SK-N-SH (cell line): ENCODE measurements at regions not wholly inside any gene's neighbourhood (a gene's known extent, or its start where the extent isn't known, plus 50 kb on each side); places are given as distances from the start of the nearest gene placed in this dataset.

Experiments used
- CTCF ChIA-PET: fragments of 300-600, 350-600 bp; formaldehyde crosslinking; extraction: SDS; loops from one replicate; lab custom pipeline; 2021; lab: Yijun Ruan, JAX
- POLR2A ChIA-PET: fragments of 350-600 bp; sonication (Branson Sonifier 250); formaldehyde crosslinking; extraction: SDS; loops from one replicate; lab custom pipeline; 2020; ENCODE audit warnings: antibody characterized with exemption, inconsistent platforms; lab: Yijun Ruan, JAX
- DNase-seq: peaks from one replicate; pipeline ENCODE4 v3.0.0; 2012
- H2AFZ ChIP-seq: fragments of 200-600 bp; sonication (generic); 2 replicates; pipeline ENCODE4 v1.8.1; 2016; ENCODE audit warnings: antibody characterized with exemption, mild to moderate bottlenecking, low read depth
- H3F3A ChIP-seq: fragments of 200-600 bp; sonication (generic); replicated peaks from 2 replicates; pipeline ENCODE3; 2016; ENCODE audit warnings: antibody characterized with exemption, mild to moderate bottlenecking; ENCODE audit not compliant: insufficient read depth
- H3K27ac ChIP-seq, 2 experiments: fragments of 200-500 bp in 1 of 2; fragments of 200-600 bp in 1 of 2; sonication (Bioruptor generic) in 1 of 2; sonication (generic), shearing (Covaris generic) in 1 of 2; 2 replicates each; pipeline versions ENCODE4 v1.5.1 to v1.6.1; 2014 to 2016; ENCODE audit warnings: low read depth in 2 of 2, inconsistent platforms in 1 of 2, low read length in 1 of 2, mild to moderate bottlenecking in 1 of 2, mixed read lengths in 1 of 2
- H3K27me3 ChIP-seq: fragments of 200-600 bp; sonication (generic), shearing (Covaris generic); 2 replicates; pipeline ENCODE4 v1.6.1; 2016; ENCODE audit warnings: mixed run types; ENCODE audit not compliant: insufficient read depth
- H3K36me3 ChIP-seq, 2 experiments: fragments of 200-500 bp in 1 of 2; fragments of 200-600 bp in 1 of 2; sonication (Bioruptor generic) in 1 of 2; sonication (generic) in 1 of 2; replicated peaks in 1 of 2; 2 replicates each; pipeline versions ENCODE3 to v1.5.1; 2014 to 2016; ENCODE audit warnings: low read length in 1 of 2, mild to moderate bottlenecking in 1 of 2; ENCODE audit not compliant: insufficient read depth in 2 of 2, control insufficient read depth in 1 of 2
- H3K4me1 ChIP-seq, 2 experiments: fragments of 200-500 bp in 1 of 2; fragments of 200-600 bp in 1 of 2; sonication (Bioruptor generic) in 1 of 2; sonication (generic), shearing (Covaris generic) in 1 of 2; 2 replicates each; pipeline versions ENCODE4 v1.5.1 to v1.6.1; 2014 to 2016; ENCODE audit warnings: low read depth in 1 of 2, low read length in 1 of 2, mixed run types in 1 of 2; ENCODE audit not compliant: insufficient read depth in 2 of 2, control insufficient read depth in 1 of 2
- H3K4me2 ChIP-seq: fragments of 200-600 bp; sonication (generic), shearing (Covaris generic); 2 replicates; pipeline ENCODE4 v1.6.1; 2017; ENCODE audit warnings: mixed run types
- H3K4me3 ChIP-seq, 2 experiments: fragments of 200-500 bp in 1 of 2; fragments of 200-600 bp in 1 of 2; sonication (Bioruptor generic) in 1 of 2; sonication (generic), shearing (Covaris generic) in 1 of 2; 2 replicates each; pipeline versions ENCODE4 v1.5.1 to v1.8.1; 2014 to 2016; ENCODE audit warnings: low read depth in 2 of 2, inconsistent platforms in 1 of 2, low read length in 1 of 2, mild to moderate bottlenecking in 1 of 2, mixed read lengths in 1 of 2, moderate library complexity in 1 of 2
- H3K79me2 ChIP-seq: fragments of 200-600 bp; sonication (generic); 2 replicates; pipeline ENCODE4 v1.8.1; 2017; ENCODE audit warnings: mild to moderate bottlenecking; ENCODE audit not compliant: insufficient read depth
- H3K9ac ChIP-seq: fragments of 200-600 bp; sonication (generic); 2 replicates; pipeline ENCODE4 v1.6.1; 2017; ENCODE audit warnings: mixed run types
- H3K9me2 ChIP-seq: fragments of 200-600 bp; sonication (generic); 2 replicates; pipeline ENCODE4 v1.6.1; 2017; ENCODE audit warnings: mixed run types
- H3K9me3 ChIP-seq: fragments of 200-600 bp; sonication (generic); 2 replicates; pipeline ENCODE4 v1.6.1; 2017; ENCODE audit warnings: mixed run types, mild to moderate bottlenecking, moderate library complexity
- H4K20me1 ChIP-seq: fragments of 200-600 bp; sonication (generic); 2 replicates; pipeline ENCODE4 v1.6.1; 2017; ENCODE audit warnings: mild to moderate bottlenecking, mixed run types; ENCODE audit not compliant: insufficient read depth
- CHD2 ChIP-seq: fragments of 150-350 bp; IDR thresholded peaks from 2 replicates; pipeline ENCODE4 v1.6.1; 2018; ENCODE audit warnings: low read length; ENCODE audit not compliant: partially characterized antibody
- ELF1 ChIP-seq: IDR thresholded peaks from 2 replicates; pipeline ENCODE4 v1.4.0; 2012
- FOSL2 ChIP-seq: IDR thresholded peaks from 2 replicates; pipeline ENCODE4 v1.4.0; 2012; ENCODE audit warnings: low read depth, mild to moderate bottlenecking, moderate library complexity, borderline replicate concordance
- FOXJ3 ChIP-seq: sonication (generic); formaldehyde crosslinking; IDR thresholded peaks from 2 replicates; pipeline ENCODE4 v1.5.1; 2020; ENCODE audit warnings: mild to moderate bottlenecking, missing genetic modification reagents
- MXI1 ChIP-seq: IDR thresholded peaks from 2 replicates; pipeline ENCODE4 v1.6.1; 2012; ENCODE audit warnings: mild to moderate bottlenecking, low read depth, low read length, improper control_type of control experiment
- NRF1 ChIP-seq: IDR thresholded peaks from 2 replicates; pipeline ENCODE4 v1.6.1; 2012; ENCODE audit warnings: low read depth, mild to moderate bottlenecking, low read length
- RCOR1 ChIP-seq: fragments of 150-350 bp; IDR thresholded peaks from 2 replicates; pipeline ENCODE4 v1.6.1; 2017; ENCODE audit warnings: antibody characterized with exemption, low read length
- SMC3 ChIP-seq: IDR thresholded peaks from 2 replicates; pipeline ENCODE4 v1.6.1; 2012; ENCODE audit warnings: low read depth, low read length, improper control_type of control experiment
- TAF1 ChIP-seq: IDR thresholded peaks from 2 replicates; pipeline ENCODE4 v1.6.1; 2012; ENCODE audit warnings: low read depth, mild to moderate bottlenecking, low read length, moderate library complexity, borderline replicate concordance
- whole genome bisulfite sequencing: methylation state at CpG from one replicate; pipeline ENCODE4 v1.1.6; 2017; ENCODE audit warnings: low lambda C conversion rate; 5-methylcytosine and 5-hydroxymethylcytosine counted together
- TF ChIP-seq, protein P1 (sequence below): IDR thresholded peaks from 2 replicates; pipeline ENCODE4 v1.4.0; 2012; ENCODE audit warnings: low read depth, borderline replicate concordance
- TF ChIP-seq, protein P2 (sequence below): IDR thresholded peaks from 2 replicates; pipeline ENCODE4 v1.6.1; 2012; ENCODE audit warnings: mild to moderate bottlenecking, low read depth, low read length, moderate library complexity
- TF ChIP-seq, protein P3 (sequence below): fragments of 150-350 bp; IDR thresholded peaks from 2 replicates; pipeline ENCODE4 v1.6.1; 2016; ENCODE audit warnings: mild to moderate bottlenecking, low read depth, low read length

DNA sequence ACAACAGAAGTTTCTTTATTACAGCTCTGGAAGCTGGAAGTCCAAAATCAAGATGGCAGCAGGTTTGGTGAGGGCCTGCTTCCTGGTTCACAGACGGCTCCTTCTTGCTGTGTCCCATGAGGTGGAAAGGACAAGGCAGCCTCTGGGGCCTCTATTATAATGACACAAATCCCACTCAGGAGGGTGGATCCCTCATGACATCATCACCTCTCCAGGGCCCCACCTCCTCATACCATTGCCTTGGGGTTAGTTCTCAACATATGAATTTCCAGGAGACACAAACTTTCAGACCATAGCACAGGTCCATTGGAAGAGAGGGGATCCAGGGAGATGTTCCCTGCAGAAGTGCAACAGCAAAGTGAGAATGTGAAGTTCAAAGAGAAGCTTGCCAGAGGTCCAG lies 202.8 kb downstream of the TFCP2L1 start:
- CTCF ChIA-PET: interaction anchor here (0.7 to 11.5 kb wide), 8 partner anchors 10 to 758 kb away, joined by 3 to 408 read pairs (median 26); no protein-coding TSS in a partner anchor
- Histone ChIP-seq H3K27ac (no peak overlapping the region), H3K9me2 (no peaks in the 10 kb centered on the region), H3K27me3 (no peaks in the 10 kb centered on the region), H3K9me3 (no peaks in the 10 kb centered on the region), H3K4me2 (no peak overlapping the region), H3F3A (no peaks in the 10 kb centered on the region), H3K79me2 (no peaks in the 10 kb centered on the region), H3K9ac (no peak overlapping the region), H4K20me1 (no peaks in the 10 kb centered on the region), H3K36me3 (no peaks in the 10 kb centered on the region), H2AFZ (no peak overlapping the region), H3K4me1 (no peaks in the 10 kb centered on the region; a peak in 1 of 4 replicates), H3K4me3 (no peak overlapping the region)
- no peak for DNase-seq
- POLR2A ChIA-PET: interaction anchor here (0.7 kb wide), 1 partner anchor 567 kb away, joined by 4 read pairs; the partner anchor contains the start of gene CLASP1
- no peak for TF ChIP-seq NRF1
- TF ChIP-seq, protein P1, sequence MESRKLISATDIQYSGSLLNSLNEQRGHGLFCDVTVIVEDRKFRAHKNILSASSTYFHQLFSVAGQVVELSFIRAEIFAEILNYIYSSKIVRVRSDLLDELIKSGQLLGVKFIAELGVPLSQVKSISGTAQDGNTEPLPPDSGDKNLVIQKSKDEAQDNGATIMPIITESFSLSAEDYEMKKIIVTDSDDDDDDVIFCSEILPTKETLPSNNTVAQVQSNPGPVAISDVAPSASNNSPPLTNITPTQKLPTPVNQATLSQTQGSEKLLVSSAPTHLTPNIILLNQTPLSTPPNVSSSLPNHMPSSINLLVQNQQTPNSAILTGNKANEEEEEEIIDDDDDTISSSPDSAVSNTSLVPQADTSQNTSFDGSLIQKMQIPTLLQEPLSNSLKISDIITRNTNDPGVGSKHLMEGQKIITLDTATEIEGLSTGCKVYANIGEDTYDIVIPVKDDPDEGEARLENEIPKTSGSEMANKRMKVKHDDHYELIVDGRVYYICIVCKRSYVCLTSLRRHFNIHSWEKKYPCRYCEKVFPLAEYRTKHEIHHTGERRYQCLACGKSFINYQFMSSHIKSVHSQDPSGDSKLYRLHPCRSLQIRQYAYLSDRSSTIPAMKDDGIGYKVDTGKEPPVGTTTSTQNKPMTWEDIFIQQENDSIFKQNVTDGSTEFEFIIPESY: no peak
- TF ChIP-seq SMC3: no peak
- no peak for TF ChIP-seq FOSL2
- TF ChIP-seq, protein P2, sequence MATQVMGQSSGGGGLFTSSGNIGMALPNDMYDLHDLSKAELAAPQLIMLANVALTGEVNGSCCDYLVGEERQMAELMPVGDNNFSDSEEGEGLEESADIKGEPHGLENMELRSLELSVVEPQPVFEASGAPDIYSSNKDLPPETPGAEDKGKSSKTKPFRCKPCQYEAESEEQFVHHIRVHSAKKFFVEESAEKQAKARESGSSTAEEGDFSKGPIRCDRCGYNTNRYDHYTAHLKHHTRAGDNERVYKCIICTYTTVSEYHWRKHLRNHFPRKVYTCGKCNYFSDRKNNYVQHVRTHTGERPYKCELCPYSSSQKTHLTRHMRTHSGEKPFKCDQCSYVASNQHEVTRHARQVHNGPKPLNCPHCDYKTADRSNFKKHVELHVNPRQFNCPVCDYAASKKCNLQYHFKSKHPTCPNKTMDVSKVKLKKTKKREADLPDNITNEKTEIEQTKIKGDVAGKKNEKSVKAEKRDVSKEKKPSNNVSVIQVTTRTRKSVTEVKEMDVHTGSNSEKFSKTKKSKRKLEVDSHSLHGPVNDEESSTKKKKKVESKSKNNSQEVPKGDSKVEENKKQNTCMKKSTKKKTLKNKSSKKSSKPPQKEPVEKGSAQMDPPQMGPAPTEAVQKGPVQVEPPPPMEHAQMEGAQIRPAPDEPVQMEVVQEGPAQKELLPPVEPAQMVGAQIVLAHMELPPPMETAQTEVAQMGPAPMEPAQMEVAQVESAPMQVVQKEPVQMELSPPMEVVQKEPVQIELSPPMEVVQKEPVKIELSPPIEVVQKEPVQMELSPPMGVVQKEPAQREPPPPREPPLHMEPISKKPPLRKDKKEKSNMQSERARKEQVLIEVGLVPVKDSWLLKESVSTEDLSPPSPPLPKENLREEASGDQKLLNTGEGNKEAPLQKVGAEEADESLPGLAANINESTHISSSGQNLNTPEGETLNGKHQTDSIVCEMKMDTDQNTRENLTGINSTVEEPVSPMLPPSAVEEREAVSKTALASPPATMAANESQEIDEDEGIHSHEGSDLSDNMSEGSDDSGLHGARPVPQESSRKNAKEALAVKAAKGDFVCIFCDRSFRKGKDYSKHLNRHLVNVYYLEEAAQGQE: no peak
- TF ChIP-seq, protein P3, sequence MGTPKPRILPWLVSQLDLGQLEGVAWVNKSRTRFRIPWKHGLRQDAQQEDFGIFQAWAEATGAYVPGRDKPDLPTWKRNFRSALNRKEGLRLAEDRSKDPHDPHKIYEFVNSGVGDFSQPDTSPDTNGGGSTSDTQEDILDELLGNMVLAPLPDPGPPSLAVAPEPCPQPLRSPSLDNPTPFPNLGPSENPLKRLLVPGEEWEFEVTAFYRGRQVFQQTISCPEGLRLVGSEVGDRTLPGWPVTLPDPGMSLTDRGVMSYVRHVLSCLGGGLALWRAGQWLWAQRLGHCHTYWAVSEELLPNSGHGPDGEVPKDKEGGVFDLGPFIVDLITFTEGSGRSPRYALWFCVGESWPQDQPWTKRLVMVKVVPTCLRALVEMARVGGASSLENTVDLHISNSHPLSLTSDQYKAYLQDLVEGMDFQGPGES: no peak
- no peak for TF ChIP-seq ELF1
- no peak for TF ChIP-seq CHD2
- no peak for TF ChIP-seq TAF1
- TF ChIP-seq FOXJ3 (CRISPR knock-in tag): no peak
- no peak for TF ChIP-seq MXI1
- no peak for TF ChIP-seq RCOR1
- WGBS: 91% methylated on average over 1 of the region's 1 CpG
